Head of caudate nucleus (tissue), 42 donors: ENCODE measurements at regions not wholly inside any gene's neighbourhood (a gene's known extent, or its start where the extent isn't known, plus 50 kb on each side); places are given as distances from the start of the nearest gene placed in this dataset.
"Not testable (repeated sequence)": the region's sequence is repeated elsewhere in the genome, so short reads cannot be mapped to it uniquely, and the experiment has no call there.

Experiments
- DNase-seq, 42 donors: peaks; one replicate each; pipeline versions ENCODE4 v3.0.0 to v3.0.0-alpha.2; 2020 to 2021; ENCODE audit warnings: mixed read lengths in 7 of 42
- intact Hi-C: fragments of 100-400 bp; cut with DNase I; formaldehyde crosslinking; loops from one replicate; pipeline ENCODE4 v1.15.0; 2022

GRCh38 chr14:97061714-97062113 lies 264.5 kb downstream of the VRK1 start:
- DNase-seq = no peak
- intact Hi-C loops = no loop called here

GRCh38 chr14:97065305-97066067 lies 268.3 kb downstream of the VRK1 start:
- DNase-seq = no peak
- intact Hi-C loops = no loop called here

- no peak for DNase-seq
- intact Hi-C loops = no loop called here
These were observed 269.1 kb downstream of the VRK1 start for GRCh38 chr14:97066068-97066899.

GRCh38 chr14:97068293-97068692 lies 271.1 kb downstream of the VRK1 start:
- intact Hi-C loops, DNase-seq: not testable (repeated sequence)

- intact Hi-C loops = no loop called here
- no peak for DNase-seq
These were observed 273.1 kb downstream of the VRK1 start for GRCh38 chr14:97070259-97070658.

- intact Hi-C loops = no loop called here
- peak in 20 of 42 donors; percentile 14 to 60 (median 33) for DNase-seq
These were observed 274.0 kb downstream of the VRK1 start for GRCh38 chr14:97071177-97071576.

GRCh38 chr14:97073622-97074021 lies 276.4 kb downstream of the VRK1 start:
- intact Hi-C loops = no loop called here
- no peak for DNase-seq

- intact Hi-C loops = no loop called here
- peak in 39 of 42 donors; percentile 17 to 87 (median 55) for DNase-seq
These were observed 277.3 kb downstream of the VRK1 start for GRCh38 chr14:97074456-97074855.

GRCh38 chr14:97074856-97075255 lies 277.7 kb downstream of the VRK1 start:
- DNase-seq = peak in 25 of 42 donors; percentile 3 to 73 (median 45)
- intact Hi-C loops = no loop called here

- intact Hi-C loops = no loop called here
- peak in 34 of 42 donors; percentile 11 to 71 (median 40) for DNase-seq
These were observed 280.1 kb downstream of the VRK1 start for GRCh38 chr14:97077253-97077653.

- intact Hi-C loops = no loop called here
- DNase-seq = no peak
These were observed 280.5 kb downstream of the VRK1 start for GRCh38 chr14:97077687-97078086.

GRCh38 chr14:97080991-97081390 lies 283.8 kb downstream of the VRK1 start:
- DNase-seq = no peak
- intact Hi-C loops = no loop called here

GRCh38 chr14:97095269-97095668 lies 298.1 kb downstream of the VRK1 start:
- DNase-seq = no peak
- intact Hi-C loops = no loop called here

GRCh38 chr14:97097296-97097695 lies 300.1 kb downstream of the VRK1 start:
- intact Hi-C loops = no loop called here
- no peak for DNase-seq

GRCh38 chr14:97100306-97100705 lies 303.1 kb downstream of the VRK1 start:
- intact Hi-C loops = no loop called here
- no peak for DNase-seq

- intact Hi-C loops = no loop called here
- DNase-seq = no peak
These were observed 304.4 kb downstream of the VRK1 start for GRCh38 chr14:97101561-97101960.

GRCh38 chr14:97104029-97104428 lies 306.8 kb downstream of the VRK1 start:
- intact Hi-C loops = no loop called here

GRCh38 chr14:97106166-97106565 lies 309.0 kb downstream of the VRK1 start:
- intact Hi-C loops = no loop called here

More at GRCh38 chr14:97104029-97104428, 306.8 kb downstream of the VRK1 start:
- DNase-seq = no peak

GRCh38 chr14:97106609-97107008 lies 309.4 kb downstream of the VRK1 start:
- no peak for DNase-seq
- intact Hi-C loops = no loop called here

More at GRCh38 chr14:97106166-97106565, 309.0 kb downstream of the VRK1 start:
- no peak for DNase-seq

GRCh38 chr14:97107080-97107479 lies 309.9 kb downstream of the VRK1 start:
- DNase-seq = no peak
- intact Hi-C loops = no loop called here
